Stimulated activated naive CD4-positive, alpha-beta T cell treated with Interleukin-2 at 50 U/mL for 16 hours (primary cell): ENCODE measurements at regions not wholly inside any gene's neighbourhood (a gene's known extent, or its start where the extent isn't known, plus 50 kb on each side); places are given as distances from the start of the nearest gene placed in this dataset.

Source experiments
- DNase-seq: peaks from one replicate; lab custom pipeline; 2025; lab: John Stamatoyannopoulos, UW

DNA sequence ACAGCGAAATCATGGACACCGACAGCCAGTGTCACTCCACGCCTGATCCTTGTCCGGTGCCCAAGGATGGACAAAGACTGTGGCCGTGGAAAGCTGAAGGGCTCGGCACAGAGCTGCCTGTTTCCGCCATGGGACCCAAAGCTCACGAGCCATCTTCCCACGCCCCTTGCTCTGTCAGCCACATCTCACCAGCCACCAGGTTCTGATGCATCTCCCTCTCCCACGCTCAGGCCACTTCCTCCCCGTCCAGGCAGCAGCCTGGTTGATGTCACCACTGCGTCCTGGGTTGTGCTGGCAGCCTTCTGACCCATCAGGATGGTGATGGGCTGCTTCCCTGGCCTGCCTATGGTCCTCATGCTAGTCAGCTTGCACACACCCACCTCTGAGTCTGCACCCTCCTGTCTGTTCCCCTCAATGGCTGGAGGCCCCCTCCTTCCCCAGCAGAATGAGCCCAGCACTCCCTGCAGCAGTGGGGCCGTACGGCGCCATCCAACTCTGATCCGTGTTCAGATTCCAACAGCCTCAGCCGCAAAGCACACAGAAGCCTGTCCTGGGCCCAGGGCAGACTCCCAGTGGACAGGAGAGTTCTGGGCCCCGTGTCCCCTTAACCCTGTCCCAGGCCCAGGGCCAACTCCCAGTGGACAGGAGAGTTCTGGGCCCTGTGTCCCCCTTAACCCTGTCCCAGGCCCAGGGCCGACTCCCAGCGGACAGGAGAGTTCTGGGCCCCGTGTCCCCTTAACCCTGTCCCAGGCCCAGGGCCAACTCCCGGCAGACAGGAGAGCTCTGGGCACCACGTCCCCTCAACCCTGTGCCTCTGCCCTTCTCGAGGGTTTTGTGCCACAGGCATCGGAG lies 259.5 kb downstream of the BRD1 start:
- DNase-seq = no peak

DNA sequence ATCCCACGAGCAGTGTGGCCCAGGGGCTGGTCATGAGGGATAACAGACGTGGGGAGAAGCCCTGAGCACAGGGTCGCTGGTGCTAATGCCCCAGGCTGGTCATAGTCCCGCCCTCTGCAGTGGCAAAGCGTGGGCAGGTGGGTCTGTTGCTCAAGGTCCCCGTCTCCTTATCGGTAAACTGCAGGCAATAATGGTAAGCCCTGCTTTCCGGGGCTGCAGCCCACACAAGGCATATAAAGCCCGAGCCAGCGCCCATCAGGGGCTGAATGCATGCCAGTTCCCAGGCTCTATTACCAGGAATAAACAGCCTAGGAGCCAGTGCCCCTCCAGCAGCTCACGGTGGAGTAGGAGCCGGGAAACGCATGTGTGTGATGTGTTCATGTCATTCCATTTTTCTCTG lies 261.0 kb downstream of the BRD1 start:
- no peak for DNase-seq

DNA sequence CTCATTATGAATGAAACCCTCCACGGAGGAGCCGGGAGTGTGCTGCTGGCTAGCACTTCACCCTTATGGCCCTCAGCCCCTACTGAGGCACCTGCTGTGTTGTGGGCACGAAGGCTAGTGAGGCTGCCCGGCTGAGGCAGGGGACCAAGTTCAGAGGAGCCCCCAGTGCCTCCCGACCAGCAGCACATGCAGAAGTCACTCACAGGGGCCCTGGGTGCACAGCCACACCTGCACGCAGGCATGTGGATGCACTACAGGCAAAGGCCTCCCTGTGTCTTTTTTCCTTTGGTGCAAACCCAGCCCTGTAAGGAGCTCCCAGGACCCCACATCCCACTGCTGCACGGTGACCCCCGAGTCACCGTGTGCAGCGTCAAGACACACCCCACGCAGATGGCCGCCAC lies 261.5 kb downstream of the BRD1 start:
- DNase-seq = no peak

DNA sequence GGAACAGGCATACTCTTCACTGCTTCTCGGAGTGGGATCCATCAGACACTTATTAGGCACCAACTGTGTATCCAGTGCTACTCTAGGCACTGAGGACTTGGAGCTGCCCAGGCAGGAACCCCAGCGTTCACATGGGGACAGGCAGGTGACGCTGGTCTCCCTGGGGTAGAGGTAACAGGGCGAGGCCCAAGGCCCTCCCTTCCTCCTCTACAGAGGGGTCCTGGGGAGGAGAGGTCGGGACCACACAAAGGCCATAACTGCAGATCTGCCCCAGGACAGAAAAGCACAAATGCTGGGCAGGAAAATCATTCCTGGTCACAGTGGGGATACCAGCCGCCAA lies 262.2 kb downstream of the BRD1 start:
- no peak for DNase-seq

DNA sequence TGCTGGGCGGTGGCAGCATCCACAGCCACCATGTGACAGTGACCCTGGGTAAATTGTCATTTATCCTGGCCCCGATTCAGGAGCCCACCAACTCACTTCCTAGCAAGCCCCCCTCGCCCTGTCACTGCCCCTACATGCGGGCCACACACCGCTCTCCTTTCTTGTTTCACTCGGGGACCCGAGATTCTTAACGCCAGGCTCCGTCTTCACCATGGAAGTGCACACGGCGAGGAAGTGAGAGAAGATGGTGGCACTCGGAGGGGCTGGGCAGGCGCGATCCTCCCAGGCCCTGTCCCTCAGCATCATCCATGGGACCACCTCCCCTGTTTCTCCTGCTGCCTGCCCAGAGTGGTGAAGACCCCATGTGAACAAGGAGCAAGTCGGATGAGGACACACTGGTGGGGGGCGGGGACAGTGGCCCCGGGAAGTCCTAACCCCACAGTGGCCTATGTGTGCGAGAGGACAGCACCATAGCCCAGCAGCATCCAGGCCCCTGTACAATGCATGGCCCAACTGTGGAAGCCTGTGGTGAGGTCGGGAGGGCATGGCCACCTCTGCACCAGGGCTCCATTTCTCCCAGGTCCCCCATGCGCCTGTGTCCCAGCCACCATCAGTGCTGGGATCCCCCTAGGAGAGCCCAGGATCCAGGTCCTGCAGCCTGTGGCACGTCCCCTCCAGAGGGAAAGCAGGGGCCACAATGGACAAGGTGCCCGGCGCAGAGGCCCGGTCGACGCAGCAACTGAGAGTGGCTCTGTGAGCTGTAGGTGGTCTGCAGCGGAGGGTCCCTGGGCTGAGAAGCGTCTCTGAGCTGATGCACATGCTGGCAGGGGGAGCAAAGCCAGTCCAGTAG lies 262.8 kb downstream of the BRD1 start:
- no peak for DNase-seq

DNA sequence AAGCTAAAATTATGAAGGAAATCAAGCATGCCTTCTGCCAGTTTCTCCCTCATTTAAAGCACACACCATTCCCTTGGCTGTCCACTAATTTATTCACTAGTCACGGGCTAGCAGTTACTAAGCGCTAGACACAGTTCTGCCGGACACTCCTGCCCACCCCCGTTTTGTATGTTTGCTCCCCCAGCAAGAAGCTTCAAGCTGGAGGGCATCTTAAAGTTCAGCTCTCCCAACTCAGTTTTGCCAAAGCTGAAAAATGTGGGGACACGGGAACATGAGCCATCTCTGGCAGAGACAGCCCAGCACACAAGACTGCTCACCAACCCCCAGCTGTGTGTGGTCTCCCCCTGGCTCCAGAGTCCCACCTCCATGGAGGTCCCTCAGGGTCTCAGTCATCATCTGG lies 263.6 kb downstream of the BRD1 start:
- DNase-seq = no peak

DNA sequence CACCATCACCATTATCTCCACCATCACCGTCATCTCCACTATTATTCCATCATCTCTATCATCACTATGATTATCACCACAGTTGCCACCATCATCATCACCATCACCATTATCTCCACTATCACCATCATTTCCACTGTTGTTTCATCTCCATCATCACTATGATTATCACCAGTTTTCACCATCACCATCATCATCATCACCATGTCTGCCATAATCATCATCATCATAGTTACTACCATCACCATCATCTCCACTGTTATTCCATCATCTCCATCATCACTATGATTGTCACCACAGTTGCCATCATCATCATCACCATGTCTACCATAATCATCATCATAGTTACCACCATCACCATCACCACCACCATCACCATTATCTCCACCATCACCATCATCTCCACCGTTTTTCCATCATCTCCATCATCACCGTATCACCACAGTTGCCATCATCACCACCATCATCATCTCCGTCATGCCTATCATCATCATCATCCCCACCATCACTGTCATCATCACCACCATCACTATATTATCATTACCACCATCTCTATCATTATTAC lies 264.9 kb downstream of the BRD1 start:
- DNase-seq = no peak

DNA sequence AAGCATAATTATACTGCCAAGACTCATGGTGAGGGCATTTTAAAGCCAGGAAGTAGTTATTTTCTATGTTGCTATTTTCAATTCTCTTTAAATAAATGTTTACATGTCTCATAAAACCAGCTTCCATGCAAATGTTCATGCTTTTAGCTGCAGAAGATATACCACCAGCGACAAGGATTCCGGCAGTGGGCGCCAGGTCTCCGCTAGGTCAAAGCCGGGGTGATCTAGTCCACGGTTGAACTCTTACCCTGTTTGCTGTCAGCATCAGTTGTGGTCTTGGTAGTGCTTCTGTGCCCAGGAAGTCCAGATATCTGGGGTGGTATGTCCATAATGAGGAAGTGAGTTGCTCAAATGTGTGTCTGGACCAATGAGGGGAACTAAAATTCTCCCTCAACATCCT lies 265.7 kb downstream of the BRD1 start:
- no peak for DNase-seq

DNA sequence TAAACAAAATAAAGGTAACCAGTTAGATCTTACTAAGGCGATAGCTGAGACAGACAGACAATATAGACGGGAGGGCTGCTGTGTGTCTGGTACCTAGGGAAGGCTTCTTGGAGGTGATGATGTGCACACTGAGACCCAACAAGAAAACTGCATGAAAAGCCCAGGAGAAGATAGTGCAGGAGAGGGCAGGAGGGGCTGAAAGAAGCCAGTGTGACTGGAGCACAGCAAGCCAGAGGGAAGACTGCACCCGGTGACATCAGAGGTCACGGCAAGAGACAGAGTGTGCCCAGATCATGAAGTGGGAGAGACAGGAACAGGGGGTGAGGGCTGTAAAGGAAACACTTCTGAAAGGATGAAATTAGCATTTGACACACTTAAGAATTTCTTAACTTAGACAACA lies 266.3 kb downstream of the BRD1 start:
- DNase-seq = no peak

DNA sequence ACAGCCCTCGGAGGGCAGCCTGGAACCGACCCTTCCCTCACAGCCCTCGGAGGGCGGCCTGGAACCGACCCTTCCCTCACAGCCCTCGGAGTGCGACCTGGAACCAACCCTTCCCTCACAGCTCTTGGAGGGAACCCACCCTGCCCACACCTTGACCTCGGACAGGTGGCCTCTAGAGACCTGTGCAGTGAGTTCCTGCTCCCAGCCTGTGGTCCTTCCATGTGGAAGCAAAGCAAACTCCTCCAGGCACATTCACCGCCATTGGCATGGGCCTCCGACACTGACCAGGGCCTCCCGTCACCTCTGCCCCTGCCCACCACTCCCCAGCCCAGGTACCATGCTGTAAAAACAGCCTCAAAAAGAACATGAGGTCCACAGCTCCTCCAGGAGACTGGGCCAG lies 272.1 kb downstream of the BRD1 start:
- no peak for DNase-seq

DNA sequence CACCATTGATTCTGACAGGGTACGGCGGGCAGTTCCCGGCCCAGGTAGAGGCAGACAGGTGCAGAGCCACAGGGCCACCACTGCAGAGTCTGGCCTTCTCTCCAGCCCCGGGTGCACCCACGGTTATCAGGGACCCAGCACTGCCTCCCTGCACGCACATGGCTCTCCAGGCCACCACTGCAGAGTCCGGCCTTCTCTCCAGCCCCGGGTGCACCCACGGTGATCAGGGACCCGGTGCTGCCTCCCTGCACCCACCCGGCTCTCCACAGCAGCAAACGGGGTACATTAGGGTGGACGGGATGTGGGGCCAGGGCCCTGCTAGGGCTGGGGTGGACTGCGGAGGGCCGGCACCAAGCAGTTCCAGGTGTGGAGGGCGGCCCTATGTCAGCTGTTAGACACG lies 272.9 kb downstream of the BRD1 start:
- no peak for DNase-seq

DNA sequence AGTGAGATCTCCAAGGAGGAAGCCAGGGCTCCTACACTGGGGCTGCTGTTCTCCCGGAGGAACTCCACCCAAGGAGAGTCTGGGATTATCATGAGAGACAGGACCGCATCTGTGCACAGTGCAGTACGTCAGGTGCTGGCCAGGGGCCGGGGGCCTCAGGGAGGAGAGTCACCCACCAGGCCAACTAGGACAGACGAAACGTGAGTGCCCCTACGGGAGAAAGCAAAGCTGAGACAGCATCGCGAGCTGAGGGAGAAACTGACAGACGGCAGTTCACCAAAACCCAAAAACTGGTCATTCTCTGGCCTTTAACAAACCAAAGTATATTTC lies 273.4 kb downstream of the BRD1 start:
- DNase-seq = no peak

DNA sequence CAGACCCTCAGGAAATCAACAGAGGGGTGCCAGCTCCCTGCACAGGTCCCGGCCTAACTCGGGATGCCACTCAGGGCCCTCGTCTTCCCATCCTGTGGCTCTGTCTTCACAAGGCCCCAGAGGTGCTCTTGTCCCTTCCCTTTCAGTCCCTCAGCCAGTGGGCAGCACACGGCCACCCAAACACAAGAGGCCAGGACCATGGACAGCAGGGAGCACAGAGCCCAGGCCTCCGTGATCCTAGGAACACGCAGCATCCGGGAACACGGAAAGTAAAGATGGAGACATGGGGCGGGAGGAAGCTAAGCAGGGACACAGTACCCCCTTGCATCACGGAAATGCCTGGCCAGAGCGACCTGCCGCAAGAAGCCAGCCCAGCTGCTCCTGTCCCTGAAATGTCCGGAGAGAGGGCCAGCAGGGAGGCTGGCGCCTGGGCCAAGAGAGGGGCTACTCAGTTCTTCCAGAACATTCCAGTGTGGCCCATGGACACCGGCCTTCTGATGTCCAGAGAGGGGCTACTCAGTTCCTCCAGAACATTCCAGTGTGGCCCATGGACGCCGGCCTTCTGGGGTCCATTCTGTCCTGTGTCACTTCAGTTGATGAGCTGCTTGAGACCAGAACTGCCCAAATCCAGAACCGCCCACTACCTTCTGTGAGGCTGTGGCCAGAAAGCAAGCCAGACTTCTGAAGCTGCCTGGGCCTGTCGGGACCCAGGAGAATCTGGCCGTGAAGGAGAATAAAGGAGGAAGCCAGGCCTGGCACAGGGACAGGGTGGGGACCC lies 274.0 kb downstream of the BRD1 start:
- no peak for DNase-seq

DNA sequence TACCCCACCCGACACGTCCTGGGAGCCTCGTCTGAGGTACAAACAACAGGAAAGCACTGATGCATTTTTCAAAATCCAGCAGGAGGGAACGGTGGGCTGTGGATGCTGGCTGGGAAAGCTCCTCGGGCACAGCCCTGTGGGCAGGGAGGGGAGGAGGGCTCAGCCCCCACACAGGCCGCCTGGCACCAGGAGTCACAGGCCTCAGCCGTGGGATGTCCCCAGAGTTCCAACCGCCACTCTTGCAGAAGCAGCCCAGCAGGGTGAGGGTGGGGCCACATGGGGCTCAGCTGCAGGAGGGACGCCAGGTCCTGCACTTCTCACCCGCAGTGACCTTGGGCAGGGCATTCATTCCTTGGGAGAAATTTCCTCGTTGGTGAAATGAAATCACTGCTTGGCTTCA lies 274.6 kb downstream of the BRD1 start:
- DNase-seq = no peak

DNA sequence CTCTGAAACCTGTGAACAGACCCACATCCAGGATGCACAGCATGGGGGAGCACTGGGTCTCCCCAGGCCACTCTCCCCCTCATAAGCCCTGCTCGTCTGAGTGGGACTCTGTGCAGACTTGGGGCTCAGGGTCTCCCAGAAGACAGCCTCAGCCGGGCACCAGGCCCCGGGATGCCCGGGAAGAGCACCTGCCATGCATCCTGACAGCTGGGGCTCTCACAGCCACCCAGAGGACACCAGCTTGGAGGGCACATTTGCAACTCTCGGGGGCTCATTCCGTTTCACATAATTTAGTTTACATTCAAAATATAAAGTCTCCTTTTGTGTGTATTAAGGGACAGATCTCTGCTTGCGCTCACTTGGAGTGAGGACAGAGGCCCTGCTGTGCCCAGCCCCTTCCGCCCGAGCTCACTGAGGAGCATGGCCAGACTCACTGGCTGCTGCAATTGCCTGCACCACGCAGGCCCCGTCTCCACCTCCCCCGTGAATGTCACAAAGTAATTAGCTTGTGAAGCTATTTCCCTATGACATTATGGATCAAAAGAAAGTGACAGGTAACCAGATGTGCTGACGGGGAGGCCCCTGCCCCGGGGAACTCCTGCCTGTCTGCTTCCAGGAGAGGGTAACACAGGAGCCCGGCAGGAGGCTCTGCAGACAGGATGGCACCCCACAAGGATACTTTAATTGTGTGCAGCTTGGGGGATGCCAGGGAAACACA lies 275.6 kb downstream of the BRD1 start:
- no peak for DNase-seq

DNA sequence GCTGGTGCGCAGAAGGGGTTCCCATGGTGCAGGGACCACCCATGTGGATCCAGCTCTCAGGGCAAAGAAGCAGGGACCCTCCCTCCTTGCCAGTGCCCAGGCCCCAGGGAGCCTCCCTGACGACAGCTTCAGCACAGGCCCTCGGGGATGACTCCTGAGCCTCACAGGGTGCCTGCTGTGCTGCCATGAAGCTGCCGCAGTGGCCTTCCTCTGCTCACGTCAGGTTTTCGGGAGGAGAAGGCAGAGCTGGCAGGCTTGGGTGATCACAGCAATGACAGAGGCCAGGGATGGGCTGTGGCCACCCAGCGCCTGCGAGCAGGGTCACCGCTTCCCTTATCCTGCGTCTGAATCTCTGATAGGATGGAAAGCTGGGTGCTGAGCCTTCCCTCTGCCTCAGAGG lies 276.2 kb downstream of the BRD1 start:
- no peak for DNase-seq

DNA sequence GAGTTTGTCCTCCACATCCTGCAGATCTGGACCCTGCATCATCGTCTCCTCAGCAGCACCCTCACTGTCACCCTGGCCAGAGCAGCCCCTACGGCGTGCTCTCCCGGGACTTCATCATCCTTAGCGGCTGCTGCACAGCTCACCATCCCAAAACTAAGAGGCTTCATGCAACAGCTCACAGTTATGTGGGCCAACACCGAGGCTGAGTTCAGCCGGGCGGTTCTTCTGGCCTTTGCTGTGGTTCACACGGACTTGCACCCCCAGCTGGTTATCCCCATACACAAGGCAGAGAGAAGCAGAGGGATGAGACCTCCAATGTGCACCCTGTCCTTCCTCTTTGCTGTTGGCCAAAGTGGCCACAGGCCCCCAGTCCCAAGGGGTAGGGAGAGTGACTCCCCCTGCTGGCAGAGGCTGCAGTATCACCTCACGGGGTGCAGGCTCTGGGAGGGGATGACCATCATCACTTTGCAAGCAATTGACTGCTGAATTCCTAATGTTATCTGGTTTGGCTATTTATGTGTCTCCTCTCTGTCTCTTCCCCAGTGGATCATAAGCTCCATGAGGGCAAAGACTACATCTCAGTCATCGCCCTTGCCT lies 276.8 kb downstream of the BRD1 start:
- no peak for DNase-seq

DNA sequence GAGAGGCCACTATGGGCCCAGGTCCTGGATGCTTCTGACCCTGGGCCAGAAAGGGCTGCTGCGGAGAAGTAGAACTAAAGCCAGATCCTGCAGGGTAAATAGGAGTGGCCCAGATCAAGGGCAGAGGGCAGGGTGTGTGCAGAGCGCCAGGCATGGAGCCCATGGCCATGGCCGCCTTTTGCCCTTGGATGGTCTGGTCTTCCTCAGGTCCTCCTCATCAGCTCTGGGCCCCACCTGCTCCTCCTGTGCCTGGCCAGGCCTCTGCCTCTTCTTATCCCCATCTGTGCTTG lies 277.6 kb downstream of the BRD1 start:
- no peak for DNase-seq

DNA sequence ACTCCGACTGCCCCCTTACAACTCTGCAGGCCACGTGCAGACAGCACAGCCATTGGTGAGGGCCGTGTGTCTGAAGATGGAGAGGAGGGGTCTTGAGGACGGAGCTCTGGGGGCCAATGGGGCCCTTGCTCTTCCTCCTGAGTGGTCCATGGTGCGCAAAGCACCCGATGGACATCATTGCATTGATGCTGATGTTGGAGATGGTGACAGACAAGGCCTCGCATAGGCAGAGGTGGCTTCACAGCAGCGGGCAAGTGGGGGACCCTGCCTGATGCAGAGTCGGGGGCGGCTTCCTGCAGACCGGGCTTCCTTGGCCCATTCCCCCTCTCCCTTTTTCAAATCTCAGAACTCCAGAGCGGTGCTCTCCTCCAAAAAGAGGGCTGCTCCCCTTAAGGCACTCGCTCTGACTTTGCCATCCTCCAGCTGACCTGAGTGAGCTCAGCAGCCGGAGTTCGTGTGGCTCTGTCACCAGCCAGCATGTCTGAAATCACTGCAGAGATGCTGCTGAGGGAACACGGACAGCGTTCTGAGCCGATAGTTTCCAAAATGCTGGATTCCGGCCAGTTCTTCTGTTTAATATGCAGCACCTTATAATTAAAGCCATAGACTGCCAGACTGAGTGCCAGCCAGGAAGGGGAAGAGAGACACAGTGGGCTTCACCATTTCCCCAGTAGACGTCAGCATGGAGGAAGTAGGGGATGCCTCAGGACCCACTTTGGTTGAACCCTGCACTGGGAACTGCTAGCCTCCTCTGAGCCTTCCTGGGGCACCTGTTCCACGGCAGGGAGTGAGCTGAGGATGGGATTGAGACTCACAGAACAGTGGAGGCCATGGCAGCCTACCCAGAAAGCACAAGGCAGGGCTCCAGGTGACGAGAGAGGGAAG lies 278.2 kb downstream of the BRD1 start:
- no peak for DNase-seq

DNA sequence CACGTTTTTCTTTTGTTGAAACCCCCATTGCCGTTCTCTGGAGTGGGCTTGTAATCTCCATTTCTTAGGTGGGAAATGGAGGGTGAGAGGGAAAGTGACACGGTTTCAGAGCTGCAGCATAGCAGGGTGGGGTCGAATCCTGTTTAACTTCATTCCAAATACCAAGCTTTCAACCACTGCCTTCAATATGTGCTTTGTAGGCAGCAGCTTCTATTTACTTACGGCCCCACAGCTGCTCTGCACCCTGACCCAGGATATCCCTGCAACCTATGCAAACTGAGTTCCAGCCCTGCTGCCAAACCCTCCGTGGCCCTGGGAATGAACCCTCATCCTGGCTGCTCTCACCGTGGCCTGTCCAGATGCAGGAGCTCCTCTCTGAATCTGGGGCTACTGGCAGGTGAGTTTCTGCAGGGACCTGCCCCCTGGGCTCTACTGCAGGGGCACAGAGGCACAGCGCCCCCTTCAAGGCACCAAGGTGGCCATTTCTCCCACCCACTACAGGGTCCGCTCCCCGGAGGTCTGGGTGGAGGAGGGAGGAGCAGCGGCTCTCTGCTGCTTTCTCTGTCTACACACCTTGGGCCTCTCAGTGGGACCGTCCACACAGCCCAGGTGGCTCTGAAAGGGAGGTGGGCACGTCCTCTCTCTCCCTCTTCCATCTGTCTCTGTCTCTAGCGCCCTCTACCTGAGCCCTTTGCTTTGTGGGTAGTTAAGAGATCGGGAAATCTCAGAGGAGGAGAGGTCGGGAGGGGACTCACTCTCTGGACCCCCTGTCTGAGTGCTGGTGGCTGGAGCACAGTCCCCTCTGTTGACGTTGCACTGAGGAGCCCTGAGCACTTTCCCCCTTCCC lies 279.1 kb downstream of the BRD1 start:
- DNase-seq = no peak
